HG03442 (cell line): ENCODE measurements at regions not wholly inside any gene's neighbourhood (a gene's known extent, or its start where the extent isn't known, plus 50 kb on each side); places are given as distances from the start of the nearest gene placed in this dataset.
"Not testable (repeated sequence)": the region's sequence is repeated elsewhere in the genome, so short reads cannot be mapped to it uniquely, and the experiment has no call there.

Experiments
- ATAC-seq: cut with Tn5 transposase; IDR thresholded peaks from one replicate; pipeline ENCODE4 v1.9.1; 2021; ENCODE audit warnings: mild to moderate bottlenecking, moderate library complexity; ENCODE audit not compliant: unreplicated experiment

- not testable (repeated sequence) for ATAC-seq
Measured at GRCh38 chr16:88199296-88200153, 183.2 kb upstream of the ZNF469 start.

- ATAC-seq: not testable (repeated sequence)
Measured at GRCh38 chr16:88200154-88200895, 182.4 kb upstream of the ZNF469 start.

- no peak for ATAC-seq
Measured at GRCh38 chr16:88200896-88201185, 181.9 kb upstream of the ZNF469 start.

- ATAC-seq: not testable (repeated sequence)
Measured at GRCh38 chr16:88201611-88202010, 181.1 kb upstream of the ZNF469 start.

- ATAC-seq: no peak
Measured at GRCh38 chr16:88202207-88202745, 180.5 kb upstream of the ZNF469 start.

- ATAC-seq: not testable (repeated sequence)
Measured at GRCh38 chr16:88202856-88203681, 179.7 kb upstream of the ZNF469 start.

- not testable (repeated sequence) for ATAC-seq
Measured at GRCh38 chr16:88204131-88205110, 178.3 kb upstream of the ZNF469 start.

GRCh38 chr16:88205482-88205881 lies 177.3 kb upstream of the ZNF469 start:
- not testable (repeated sequence) for ATAC-seq

GRCh38 chr16:88206006-88206405 lies 176.8 kb upstream of the ZNF469 start:
- ATAC-seq: not testable (repeated sequence)

GRCh38 chr16:88206516-88206915 lies 176.2 kb upstream of the ZNF469 start:
- ATAC-seq: not testable (repeated sequence)

GRCh38 chr16:88208112-88208511 lies 174.6 kb upstream of the ZNF469 start:
- ATAC-seq: no peak

- ATAC-seq: not testable (repeated sequence)
Measured at GRCh38 chr16:88208776-88209175, 174.0 kb upstream of the ZNF469 start.

GRCh38 chr16:88209579-88209978 lies 173.2 kb upstream of the ZNF469 start:
- not testable (repeated sequence) for ATAC-seq

- ATAC-seq: not testable (repeated sequence)
Measured at GRCh38 chr16:88213937-88214336, 168.8 kb upstream of the ZNF469 start.

GRCh38 chr16:88221001-88221761 lies 161.6 kb upstream of the ZNF469 start:
- not testable (repeated sequence) for ATAC-seq

GRCh38 chr16:88223696-88224095 lies 159.1 kb upstream of the ZNF469 start:
- ATAC-seq: not testable (repeated sequence)

GRCh38 chr16:88224131-88224898 lies 158.4 kb upstream of the ZNF469 start:
- ATAC-seq: not testable (repeated sequence)

- not testable (repeated sequence) for ATAC-seq
Measured at GRCh38 chr16:88225640-88226230, 157.0 kb upstream of the ZNF469 start.
